H1 (cell line): ENCODE measurements at regions not wholly inside any gene's neighbourhood (a gene's known extent, or its start where the extent isn't known, plus 50 kb on each side); places are given as distances from the start of the nearest gene placed in this dataset.

Source experiments
- CTCF ChIA-PET: fragments of 300-600 bp; sonication (Branson Sonifier 250); formaldehyde crosslinking; loops from one replicate; lab custom pipeline; 2021; ENCODE audit not compliant: partially characterized antibody; lab: Charles Lee
- POLR2A ChIA-PET: fragments of 300-600 bp; sonication (Branson Sonifier 250); formaldehyde crosslinking; loops from one replicate; lab custom pipeline; 2021; ENCODE audit warnings: inconsistent platforms; ENCODE audit not compliant: partially characterized antibody; lab: Charles Lee
- DNase-seq, 2 experiments: peaks; one replicate each; pipeline versions ENCODE4 v3.0.0 to v3.0.0-alpha.2; 2010 to 2022; ENCODE audit warnings: low spot score in 2 of 2, low read depth in 1 of 2, mixed read lengths in 1 of 2
- FAIRE-seq: peaks from 2 replicates; lab custom pipeline; 2011; peaks lifted over from hg19 to GRCh38; lab: Jason Lieb, UNC
- H2AFZ ChIP-seq: 2 replicates; pipeline ENCODE4 v1.8.1; 2012; ENCODE audit warnings: low read length, inconsistent platforms
- H2AK5ac ChIP-seq: 2 replicates; pipeline ENCODE4 v1.6.1; 2013; ENCODE audit warnings: low read depth, low read length
- H2BK120ac ChIP-seq: replicated peaks from 2 replicates; pipeline ENCODE3; 2013; ENCODE audit warnings: low read depth, low read length, inconsistent platforms
- H2BK12ac ChIP-seq: 2 replicates; pipeline ENCODE4 v1.6.1; 2013; ENCODE audit warnings: low read depth, low read length
- H2BK15ac ChIP-seq: 2 replicates; pipeline ENCODE4 v1.6.1; 2013; ENCODE audit warnings: low read length
- H2BK20ac ChIP-seq: 2 replicates; pipeline ENCODE4 v1.6.1; 2013; ENCODE audit warnings: low read length
- H2BK5ac ChIP-seq: 2 replicates; pipeline ENCODE4 v1.6.1; 2013; ENCODE audit warnings: low read depth, low read length
- H3K14ac ChIP-seq: 2 replicates; pipeline ENCODE4 v1.6.1; 2013; ENCODE audit warnings: inconsistent platforms; ENCODE audit not compliant: insufficient read length
- H3K18ac ChIP-seq: 2 replicates; pipeline ENCODE4 v1.6.1; 2013; ENCODE audit warnings: low read length; ENCODE audit errors: extremely low read depth
- H3K23ac ChIP-seq: 2 replicates; pipeline ENCODE4 v1.6.1; 2013; ENCODE audit warnings: inconsistent platforms; ENCODE audit not compliant: insufficient read length
- H3K23me2 ChIP-seq: 2 replicates; pipeline ENCODE4 v1.6.1; 2013; ENCODE audit warnings: low read depth, low read length
- H3K27ac ChIP-seq: 2 replicates; pipeline ENCODE4 v1.6.1; 2011; ENCODE audit warnings: low read depth, low read length, inconsistent platforms
- H3K27me3 ChIP-seq, 4 experiments: replicated peaks in 1 of 4; 1 replicate in 1 of 4; 2 replicates in 3 of 4; pipeline versions ENCODE4 v1.6.1 to v1.8.1; 2011 to 2013; ENCODE audit warnings: low read length in 3 of 4, mild to moderate bottlenecking in 3 of 4, inconsistent platforms in 2 of 4, mixed read lengths in 2 of 4, moderate library complexity in 1 of 4; ENCODE audit not compliant: control insufficient read depth in 3 of 4, insufficient read depth in 3 of 4; ENCODE audit errors: extremely low read depth in 1 of 4
- H3K36me3 ChIP-seq, 4 experiments: 2 replicates each; pipeline versions ENCODE4 v1.6.1 to v1.8.1; 2011 to 2013; ENCODE audit warnings: mild to moderate bottlenecking in 4 of 4, low read length in 3 of 4, moderate library complexity in 2 of 4, control low read depth in 1 of 4, inconsistent platforms in 1 of 4; ENCODE audit not compliant: insufficient read depth in 4 of 4, control insufficient read depth in 2 of 4
- H3K4ac ChIP-seq: replicated peaks from 2 replicates; pipeline ENCODE3; 2013; ENCODE audit warnings: low read length, low read depth, mixed read lengths, inconsistent platforms; ENCODE audit not compliant: insufficient read length
- H3K4me1 ChIP-seq, 4 experiments: replicated peaks in 1 of 4; 1 replicate in 1 of 4; 2 replicates in 3 of 4; pipeline versions ENCODE4 v1.6.1 to v1.8.1; 2011 to 2013; ENCODE audit warnings: low read length in 3 of 4, inconsistent platforms in 2 of 4, mixed read lengths in 1 of 4; ENCODE audit not compliant: insufficient read depth in 4 of 4, control insufficient read depth in 3 of 4
- H3K4me2 ChIP-seq, 2 experiments: 2 replicates each; pipeline versions ENCODE4 v1.6.1 to v1.8.1; 2011 to 2013; ENCODE audit warnings: low read depth in 2 of 2, low read length in 2 of 2, control low read depth in 1 of 2, inconsistent platforms in 1 of 2, mild to moderate bottlenecking in 1 of 2; ENCODE audit not compliant: insufficient read depth in 1 of 2
- H3K4me3 ChIP-seq, 4 experiments: fragments of 200-600, 300-600 bp in 1 of 4; sonication (generic), shearing (Covaris generic), sonication (Bioruptor Twin) in 1 of 4; 2 replicates each; pipeline versions ENCODE4 v1.5.1 to v1.8.1; 2011 to 2016; ENCODE audit warnings: low read length in 4 of 4, low read depth in 3 of 4, control low read depth in 2 of 4, inconsistent platforms in 2 of 4, mild to moderate bottlenecking in 2 of 4, mixed read lengths in 1 of 4, moderate library complexity in 1 of 4; ENCODE audit not compliant: insufficient read depth in 2 of 4; ENCODE audit errors: extremely low read depth in 1 of 4
- H3K56ac ChIP-seq: replicated peaks from 2 replicates; pipeline ENCODE3; 2013; ENCODE audit warnings: low read depth, mild to moderate bottlenecking, mixed read lengths, low read length, inconsistent platforms; ENCODE audit not compliant: insufficient read length
- H3K79me1 ChIP-seq: 2 replicates; pipeline ENCODE4 v1.6.1; 2013; ENCODE audit warnings: low read depth, low read length, control low read depth
- H3K79me2 ChIP-seq, 2 experiments: 2 replicates each; pipeline versions ENCODE4 v1.6.1 to v1.8.1; 2012 to 2013; ENCODE audit warnings: low read length in 2 of 2, mild to moderate bottlenecking in 2 of 2, inconsistent platforms in 1 of 2; ENCODE audit not compliant: insufficient read depth in 2 of 2, control insufficient read depth in 1 of 2
- H3K9ac ChIP-seq, 4 experiments: replicated peaks in 1 of 4; 1 replicate in 1 of 4; 2 replicates in 3 of 4; pipeline versions ENCODE4 v1.6.1 to v1.8.1; 2011 to 2013; ENCODE audit warnings: low read depth in 3 of 4, low read length in 3 of 4, control low read depth in 2 of 4, mild to moderate bottlenecking in 2 of 4, moderate library complexity in 2 of 4, inconsistent platforms in 1 of 4; ENCODE audit errors: extremely low read depth in 1 of 4
- H3K9me3 ChIP-seq, 2 experiments: 2 replicates each; pipeline versions ENCODE4 v1.6.1 to v1.8.1; 2012 to 2013; ENCODE audit warnings: mild to moderate bottlenecking in 2 of 2, moderate library complexity in 2 of 2, control low read depth in 1 of 2, inconsistent platforms in 1 of 2, low read depth in 1 of 2, low read length in 1 of 2, mixed read lengths in 1 of 2; ENCODE audit not compliant: insufficient read depth in 2 of 2
- H4K20me1 ChIP-seq, 2 experiments: replicated peaks in 1 of 2; 2 replicates each; pipeline versions ENCODE3 to v1.8.1; 2011 to 2013; ENCODE audit warnings: inconsistent platforms in 2 of 2, low read length in 2 of 2, mild to moderate bottlenecking in 1 of 2; ENCODE audit not compliant: insufficient read depth in 2 of 2, control insufficient read depth in 1 of 2
- H4K5ac ChIP-seq: 2 replicates; pipeline ENCODE4 v1.6.1; 2013; ENCODE audit warnings: low read length, low read depth, mixed read lengths, inconsistent platforms; ENCODE audit not compliant: insufficient read length
- H4K8ac ChIP-seq: 2 replicates; pipeline ENCODE4 v1.8.0; 2013; ENCODE audit warnings: mild to moderate bottlenecking, moderate library complexity, low read length, inconsistent platforms; ENCODE audit not compliant: insufficient read depth; ENCODE audit errors: extremely low read depth
- H4K91ac ChIP-seq: replicated peaks from 2 replicates; pipeline ENCODE3; 2013; ENCODE audit warnings: low read length, mixed read lengths, inconsistent platforms; ENCODE audit not compliant: insufficient read length
- BACH1 ChIP-seq: IDR thresholded peaks from 2 replicates; pipeline ENCODE4 v1.6.1; 2012; ENCODE audit warnings: low read length, improper control_type of control experiment
- EGR1 ChIP-seq: IDR thresholded peaks from 2 replicates; pipeline ENCODE4 v1.6.1; 2011; ENCODE audit warnings: low read depth, low read length, borderline replicate concordance
- HDAC6 ChIP-seq: IDR thresholded peaks from one replicate; pipeline ENCODE4 v1.7.1; 2012; ENCODE audit warnings: low read depth, mild to moderate bottlenecking, inconsistent platforms, low read length, moderate library complexity
- KDM1A ChIP-seq: fragments of 200-600, 300-600 bp; sonication (generic); IDR thresholded peaks from 2 replicates; pipeline ENCODE4 v1.7.1; 2016; ENCODE audit warnings: mild to moderate bottlenecking, low read length, borderline replicate concordance
- PHF8 ChIP-seq: fragments of 200-600 bp; sonication (generic); conservative IDR thresholded peaks from 2 replicates; pipeline ENCODE4 v1.7.1; 2012; ENCODE audit warnings: low read depth, mild to moderate bottlenecking, inconsistent platforms, low read length, moderate library complexity
- POLR2AphosphoS5 ChIP-seq: IDR thresholded peaks from 2 replicates; pipeline ENCODE4 v1.6.1; 2011; ENCODE audit warnings: low read depth, low read length
- TAF1 ChIP-seq: IDR thresholded peaks from 2 replicates; pipeline ENCODE4 v1.6.1; 2011; ENCODE audit warnings: mild to moderate bottlenecking, low read depth, low read length

GRCh38 chr18:7497081-7497480, 70.0 kb upstream of the PTPRM start:
- no peak overlapping the region for H2BK20ac ChIP-seq
- no peak overlapping the region for H3K4me2 ChIP-seq
- no peak overlapping the region for H2BK12ac ChIP-seq
- no peak overlapping the region for H3K14ac ChIP-seq
- no peak overlapping the region for H3K27ac ChIP-seq
- no peak overlapping the region for H2AFZ ChIP-seq
- no peak overlapping the region for H4K5ac ChIP-seq
- H2BK15ac ChIP-seq = no peak overlapping the region
- ChIA-PET CTCF (no interaction called here), POLR2A (no interaction called here)
- H3K79me1 ChIP-seq = no peaks in the 10 kb centered on the region
- no peak overlapping the region for H3K4me3 ChIP-seq
- no peaks in the 10 kb centered on the region for H4K20me1 ChIP-seq
- no peak for FAIRE-seq
- H3K4me1 ChIP-seq = no peaks in the 10 kb centered on the region
- H3K18ac ChIP-seq = no peak overlapping the region
- peaks cover 2% of the 10 kb centered on the region; the same call in 1 of the 2 replicates for H3K23me2 ChIP-seq
- H2AK5ac ChIP-seq = no peak overlapping the region
- H3K23ac ChIP-seq = no peak overlapping the region
- no peak overlapping the region for H4K8ac ChIP-seq
- H3K56ac ChIP-seq = no peak overlapping the region
- no peaks in the 10 kb centered on the region for H3K36me3 ChIP-seq
- no peak overlapping the region for H4K91ac ChIP-seq
- no peak overlapping the region for H3K9ac ChIP-seq
- H3K4ac ChIP-seq = no peak overlapping the region
- H3K27me3 ChIP-seq = no peaks in the 10 kb centered on the region
- no peak overlapping the region for H2BK120ac ChIP-seq
- H3K79me2 ChIP-seq = no peaks in the 10 kb centered on the region
- DNase-seq = no peak
- no peak overlapping the region for H2BK5ac ChIP-seq
- no peaks in the 10 kb centered on the region for H3K9me3 ChIP-seq
- TF ChIP-seq HDAC6 = no peak
- no peak for TF ChIP-seq TAF1
- no peak for TF ChIP-seq KDM1A
- TF ChIP-seq BACH1 = no peak
- no peak for TF ChIP-seq POLR2AphosphoS5
- TF ChIP-seq EGR1 = no peak
- TF ChIP-seq PHF8 = no peak
